Keratinocyte (primary cell): ENCODE measurements at regions not wholly inside any gene's neighbourhood (a gene's known extent, or its start where the extent isn't known, plus 50 kb on each side); places are given as distances from the start of the nearest gene placed in this dataset.

Experiments
- DNase-seq: peaks from one replicate; pipeline ENCODE4 v3.0.0-alpha.2; 2011; ENCODE audit warnings: low read depth, missing footprints, low spot score
- FAIRE-seq: peaks from 2 replicates; lab custom pipeline; 2011; peaks lifted over from hg19 to GRCh38; lab: Jason Lieb, UNC
- H2AFZ ChIP-seq: 2 replicates; pipeline ENCODE4 v1.6.0; 2012; ENCODE audit warnings: low read length, control low read depth, inconsistent platforms; ENCODE audit not compliant: control insufficient read depth
- H3K27ac ChIP-seq: 2 replicates; pipeline ENCODE4 v1.5.1; 2011; ENCODE audit warnings: low read length; ENCODE audit not compliant: control insufficient read depth, insufficient read depth
- H3K27me3 ChIP-seq: 3 replicates; pipeline ENCODE4 v1.6.0; 2011; ENCODE audit warnings: low read length; ENCODE audit not compliant: control insufficient read depth, insufficient read depth; ENCODE audit errors: extremely low read depth
- H3K36me3 ChIP-seq, 2 experiments: 2 replicates in 1 of 2; 3 replicates in 1 of 2; pipeline ENCODE4 v1.5.1; 2011; ENCODE audit warnings: low read length in 2 of 2, mild to moderate bottlenecking in 1 of 2; ENCODE audit not compliant: control insufficient read depth in 2 of 2, insufficient read depth in 2 of 2; ENCODE audit errors: extremely low read depth in 1 of 2
- H3K4me1 ChIP-seq: 3 replicates; pipeline ENCODE4 v1.5.1; 2011; ENCODE audit warnings: low read length; ENCODE audit not compliant: control insufficient read depth, insufficient read depth; ENCODE audit errors: extremely low read depth
- H3K4me2 ChIP-seq: 3 replicates; pipeline ENCODE4 v1.6.0; 2011; ENCODE audit warnings: low read depth, low read length; ENCODE audit not compliant: control insufficient read depth, insufficient read depth; ENCODE audit errors: extremely low read depth
- H3K4me3 ChIP-seq, 3 experiments: fragments of 200-600 bp in 1 of 3; sonication (generic) in 1 of 3; 2 replicates in 2 of 3; 3 replicates in 1 of 3; pipeline ENCODE4 v1.5.1; 2011 to 2016; ENCODE audit warnings: low read length in 3 of 3, mild to moderate bottlenecking in 3 of 3, control low read depth in 2 of 3, inconsistent platforms in 1 of 3, low read depth in 1 of 3, mixed read lengths in 1 of 3, mixed run types in 1 of 3, moderate library complexity in 1 of 3; ENCODE audit not compliant: control insufficient read depth in 2 of 3, insufficient read depth in 2 of 3; ENCODE audit errors: extremely low read depth in 1 of 3
- H3K79me2 ChIP-seq: 2 replicates; pipeline ENCODE4 v1.6.0; 2012; ENCODE audit warnings: low read length; ENCODE audit not compliant: control insufficient read depth, insufficient read depth
- H3K9ac ChIP-seq: 3 replicates; pipeline ENCODE4 v1.6.0; 2011; ENCODE audit warnings: low read length; ENCODE audit not compliant: control insufficient read depth, insufficient read depth; ENCODE audit errors: extremely low read depth
- H3K9me1 ChIP-seq: 3 replicates; pipeline ENCODE4 v1.6.0; 2011; ENCODE audit warnings: low read length; ENCODE audit not compliant: control insufficient read depth, insufficient read depth; ENCODE audit errors: extremely low read depth
- H3K9me3 ChIP-seq: 2 replicates; pipeline ENCODE4 v1.5.1; 2012; ENCODE audit warnings: low read depth, low read length; ENCODE audit not compliant: control insufficient read depth
- H4K20me1 ChIP-seq: 3 replicates; pipeline ENCODE4 v1.6.0; 2011; ENCODE audit warnings: low read length; ENCODE audit not compliant: control insufficient read depth, insufficient read depth; ENCODE audit errors: extremely low read depth
- CTCF ChIP-seq, 3 experiments: IDR thresholded peaks in 1 of 3; conservative IDR thresholded peaks in 1 of 3; optimal IDR thresholded peaks in 1 of 3; 2 replicates in 2 of 3; 3 replicates in 1 of 3; pipeline versions ENCODE3 to v1.5.1; 2011; ENCODE audit warnings: low read length in 3 of 3, mild to moderate bottlenecking in 3 of 3, moderate library complexity in 2 of 3, control low read depth in 1 of 3, inconsistent platforms in 1 of 3; ENCODE audit not compliant: insufficient read depth in 2 of 3; ENCODE audit errors: extremely low read depth in 1 of 3
- EZH2 ChIP-seq: IDR thresholded peaks from one replicate; pipeline ENCODE4 v1.6.1; 2012; ENCODE audit warnings: inconsistent platforms, mild to moderate bottlenecking, low read length, moderate library complexity
- dilution Hi-C: fragments of 300-500 bp; cut with MboI; formaldehyde crosslinking; loops from one replicate; pipeline ENCODE4 v1.7.0; 2020; ENCODE audit warnings: low sequenced_read_pairs; ENCODE audit not compliant: extremely low pct_ligation_motif_present

GRCh38 chr5:93208141-93208751 is 372.8 kb downstream of the NR2F1-AS1 start:
- Histone ChIP-seq H3K4me1 (no peaks in the 10 kb centered on the region), H3K36me3 (no peaks in the 10 kb centered on the region), H4K20me1 (no peaks in the 10 kb centered on the region), H2AFZ (no peak overlapping the region), H3K4me2 (no peak overlapping the region), H3K9me3 (no peaks in the 10 kb centered on the region), H3K27me3 (no peaks in the 10 kb centered on the region), H3K9ac (no peak overlapping the region), H3K4me3 (no peak overlapping the region), H3K9me1 (no peaks in the 10 kb centered on the region), H3K27ac (no peak overlapping the region), H3K79me2 (no peaks in the 10 kb centered on the region)
- no peak for DNase-seq
- FAIRE-seq: no peak
- TF ChIP-seq CTCF (optimal IDR thresholded peaks at IDR 0.05 in 1 of 3, IDR thresholded peaks at IDR 0.05 in 1 of 3, conservative IDR thresholded peaks at IDR 0.05 in 1 of 3; ENCODE audit: extremely low read depth in 1 of 3, insufficient read depth in 2 of 3, low read length in 3 of 3) (no peak), EZH2 (no peak)
- dilution Hi-C loops: no loop called here

- H3K79me2 ChIP-seq: no peaks in the 10 kb centered on the region
- H3K4me1 ChIP-seq: no peaks in the 10 kb centered on the region
- H4K20me1 ChIP-seq: no peaks in the 10 kb centered on the region
- no peaks in the 10 kb centered on the region for H3K27me3 ChIP-seq
- DNase-seq: no peak
- H3K9me1 ChIP-seq: no peaks in the 10 kb centered on the region
- H3K9me3 ChIP-seq: no peaks in the 10 kb centered on the region
- H3K36me3 ChIP-seq: no peaks in the 10 kb centered on the region
- H3K4me2 ChIP-seq: no peak overlapping the region
- H2AFZ ChIP-seq: no peak overlapping the region
- dilution Hi-C loops: no loop called here
- no peak overlapping the region for H3K4me3 ChIP-seq
- H3K9ac ChIP-seq: no peak overlapping the region
- H3K27ac ChIP-seq: no peak overlapping the region
- TF ChIP-seq CTCF (optimal IDR thresholded peaks at IDR 0.05 in 1 of 3, IDR thresholded peaks at IDR 0.05 in 1 of 3, conservative IDR thresholded peaks at IDR 0.05 in 1 of 3; ENCODE audit: extremely low read depth in 1 of 3, insufficient read depth in 2 of 3, low read length in 3 of 3) (no peak), EZH2 (no peak)
- FAIRE-seq: no peak
These were observed 374.8 kb downstream of the NR2F1-AS1 start for GRCh38 chr5:93206203-93206602.
